WTC11 (cell line): ENCODE measurements at regions not wholly inside any gene's neighbourhood (a gene's known extent, or its start where the extent isn't known, plus 50 kb on each side); places are given as distances from the start of the nearest gene placed in this dataset.

Experiments used
- ATAC-seq: fragments of 200-7000 bp; cut with Tn5 transposase; 2 replicates; pipeline ENCODE4 v1.10.0; 2021; ENCODE audit warnings: mild to moderate bottlenecking, moderate library complexity
- CTCF ChIA-PET: fragments of 300-600 bp; sonication (Branson Sonifier 250); formaldehyde crosslinking; loops from one replicate; lab custom pipeline; 2021; ENCODE audit warnings: antibody characterized with exemption; lab: Charles Lee
- POLR2A ChIA-PET: fragments of 350-600 bp; sonication (Branson Sonifier 250); formaldehyde crosslinking; loops from one replicate; lab custom pipeline; 2021; ENCODE audit warnings: antibody characterized with exemption; lab: Charles Lee
- DNase-seq: peaks from one replicate; pipeline ENCODE4 v3.0.0; 2021; ENCODE audit warnings: low spot score
- H3K27ac Mint-ChIP-seq: 2 replicates; pipeline ENCODE4 v1.8.0; 2021; ENCODE audit warnings: mixed read lengths
- H3K27me3 Mint-ChIP-seq: 2 replicates; pipeline ENCODE4 v1.8.0; 2021; ENCODE audit warnings: low read depth, mild to moderate bottlenecking, moderate library complexity, mixed read lengths
- H3K36me3 Mint-ChIP-seq: 2 replicates; pipeline ENCODE4 v1.8.0; 2021; ENCODE audit warnings: mixed read lengths
- H3K4me1 Mint-ChIP-seq: 2 replicates; pipeline ENCODE4 v1.8.0; 2022; ENCODE audit warnings: mixed read lengths
- H3K4me3 Mint-ChIP-seq: 2 replicates; pipeline ENCODE4 v1.8.0; 2021; ENCODE audit warnings: mild to moderate bottlenecking, moderate library complexity, mixed read lengths
- H3K9me3 Mint-ChIP-seq: 2 replicates; pipeline ENCODE4 v1.8.0; 2021; ENCODE audit warnings: mixed read lengths
- ATF1 ChIP-seq: sonication (generic); formaldehyde crosslinking; IDR thresholded peaks from 2 replicates; pipeline ENCODE4 v1.8.1; 2023; ENCODE audit warnings: mild to moderate bottlenecking, moderate library complexity, missing genetic modification reagents
- CBFB ChIP-seq: sonication (generic); formaldehyde crosslinking; IDR thresholded peaks from 2 replicates; pipeline ENCODE4 v1.8.1; 2022; ENCODE audit warnings: mild to moderate bottlenecking, low read depth, missing genetic modification reagents
- CREB1 ChIP-seq: sonication (generic); formaldehyde crosslinking; IDR thresholded peaks from 2 replicates; pipeline ENCODE4 v1.8.0; 2023; ENCODE audit warnings: mild to moderate bottlenecking, missing genetic modification reagents
- EMX1 ChIP-seq: fragments of 250-450 bp; sonication (Bioruptor Pico); IDR thresholded peaks from 2 replicates; pipeline ENCODE4 v1.8.0; 2021; ENCODE audit warnings: mild to moderate bottlenecking
- ESRRA ChIP-seq: sonication (generic); formaldehyde crosslinking; IDR thresholded peaks from 2 replicates; pipeline ENCODE4 v1.8.1; 2022; ENCODE audit warnings: mild to moderate bottlenecking, missing genetic modification reagents, borderline replicate concordance
- IRF2 ChIP-seq: sonication (generic); formaldehyde crosslinking; IDR thresholded peaks from 2 replicates; pipeline ENCODE4 v1.8.0; 2022; ENCODE audit warnings: low read depth, missing genetic modification reagents, borderline replicate concordance
- JUN ChIP-seq: sonication (generic); formaldehyde crosslinking; IDR thresholded peaks from 2 replicates; pipeline ENCODE4 v1.8.0; 2023; ENCODE audit warnings: mild to moderate bottlenecking, missing genetic modification reagents
- MAX ChIP-seq: sonication (generic); formaldehyde crosslinking; IDR thresholded peaks from 2 replicates; pipeline ENCODE4 v1.8.0; 2022; ENCODE audit warnings: mild to moderate bottlenecking, missing genetic modification reagents
- MLX ChIP-seq: sonication (generic); formaldehyde crosslinking; IDR thresholded peaks from 2 replicates; pipeline ENCODE4 v1.8.1; 2023; ENCODE audit warnings: mild to moderate bottlenecking, missing genetic modification reagents, moderate library complexity
- NR1H2 ChIP-seq: sonication (generic); formaldehyde crosslinking; IDR thresholded peaks from 2 replicates; pipeline ENCODE4 v1.9.0; 2021; ENCODE audit warnings: mild to moderate bottlenecking, moderate library complexity, missing genetic modification reagents
- PRDM15 ChIP-seq: sonication (generic); formaldehyde crosslinking; IDR thresholded peaks from 2 replicates; pipeline ENCODE4 v1.8.0; 2022; ENCODE audit warnings: missing genetic modification reagents
- STAT6 ChIP-seq: sonication (generic); formaldehyde crosslinking; conservative IDR thresholded peaks from 2 replicates; pipeline ENCODE4 v1.8.1; 2023; ENCODE audit warnings: mild to moderate bottlenecking, low read depth, missing genetic modification reagents, moderate library complexity
- TEAD1 ChIP-seq: sonication (generic); formaldehyde crosslinking; IDR thresholded peaks from 2 replicates; pipeline ENCODE4 v1.8.0; 2022; ENCODE audit warnings: mild to moderate bottlenecking, missing genetic modification reagents
- USF2 ChIP-seq: sonication (generic); formaldehyde crosslinking; IDR thresholded peaks from 2 replicates; pipeline ENCODE4 v1.8.1; 2023; ENCODE audit warnings: mild to moderate bottlenecking, missing genetic modification reagents, moderate library complexity
- ZBTB21 ChIP-seq: sonication (generic); formaldehyde crosslinking; IDR thresholded peaks from 2 replicates; pipeline ENCODE4 v1.8.1; 2023; ENCODE audit warnings: mild to moderate bottlenecking, missing genetic modification reagents, borderline replicate concordance

GRCh38 chr4:26030780-26031179 is 116.8 kb downstream of the SMIM20 start:
- H3K9me3 Mint-ChIP-seq: peaks cover 9% of the 10 kb centered on the region

GRCh38 chr4:26031704-26032103 is 117.7 kb downstream of the SMIM20 start:
- TF ChIP-seq TEAD1 (CRISPR knock-in tag) (no peak), ZBTB21 (no peak), USF2 (CRISPR knock-in tag) (no peak), CBFB (CRISPR knock-in tag) (no peak), PRDM15 (no peak), STAT6 (CRISPR knock-in tag) (no peak), ESRRA (no peak), ATF1 (CRISPR knock-in tag) (no peak), IRF2 (no peak)
- ChIA-PET POLR2A (interaction anchor here (2.7 kb wide), 1 partner anchor 38 kb away, joined by 18 read pairs; no protein-coding TSS in a partner anchor), CTCF (interaction anchor here (1.2 kb wide), 1 partner anchor 38 kb away, joined by 4 read pairs; no protein-coding TSS in a partner anchor)
- no peaks in the 10 kb centered on the region for H3K27me3 Mint-ChIP-seq
- H3K9me3 Mint-ChIP-seq: peaks cover 9% of the 10 kb centered on the region
- no peak for DNase-seq
- peaks cover 48% of the 10 kb centered on the region for H3K4me1 Mint-ChIP-seq
- peak overlapping the region; percentile 16 for H3K4me3 Mint-ChIP-seq
- ATAC-seq: no peak
- H3K27ac Mint-ChIP-seq: peak overlapping the region; percentile 98
- peaks cover 12% of the 10 kb centered on the region for H3K36me3 Mint-ChIP-seq

More at GRCh38 chr4:26030780-26031179, 116.8 kb downstream of the SMIM20 start:
- CTCF ChIA-PET: interaction anchor here (0.6 to 3.6 kb wide), 19 partner anchors 25 to 422 kb away, joined by 3 to 30 read pairs (median 7); partner anchors contain the start of gene RBPJ
- POLR2A ChIA-PET: interaction anchor here (0.7 to 2.7 kb wide), 6 partner anchors 25 to 289 kb away, joined by 3 to 18 read pairs (median 4); partner anchors contain the start of gene RBPJ
- Mint-ChIP-seq H3K27me3 (no peaks in the 10 kb centered on the region), H3K4me1 (peaks cover 51% of the 10 kb centered on the region), H3K36me3 (peaks cover 12% of the 10 kb centered on the region), H3K27ac (peak overlapping the region; percentile 97), H3K4me3 (peak overlapping the region; percentile 47)
- DNase-seq: no peak
- ATAC-seq: peak; percentile 4; the same call in 1 of the 2 replicates
- TF ChIP-seq EMX1: no peak
- no peak for TF ChIP-seq JUN (CRISPR knock-in tag)
- TF ChIP-seq NR1H2 (CRISPR knock-in tag): no peak
- TF ChIP-seq MAX (CRISPR knock-in tag): peak; percentile 3; the same call in 1 of the 2 replicates

- Mint-ChIP-seq H3K4me3 (no peak overlapping the region), H3K36me3 (peaks cover 12% of the 10 kb centered on the region), H3K27me3 (no peaks in the 10 kb centered on the region), H3K9me3 (peaks cover 9% of the 10 kb centered on the region), H3K27ac (peak overlapping the region; percentile 98), H3K4me1 (peaks cover 44% of the 10 kb centered on the region)
- no peak for DNase-seq
- POLR2A ChIA-PET: no interaction called here
- TF ChIP-seq CREB1 (CRISPR knock-in tag) (no peak), MLX (CRISPR knock-in tag) (no peak)
- CTCF ChIA-PET: interaction anchor here (1.2 kb wide), 1 partner anchor 39 kb away, joined by 4 read pairs; no protein-coding TSS in a partner anchor
- no peak for ATAC-seq
These were observed 118.1 kb downstream of the SMIM20 start for GRCh38 chr4:26032142-26032541.
